Mucosa of descending colon (tissue), 3 donors: ENCODE measurements at regions not wholly inside any gene's neighbourhood (a gene's known extent, or its start where the extent isn't known, plus 50 kb on each side); places are given as distances from the start of the nearest gene placed in this dataset.

Experiments used
- ATAC-seq: fragments of 200-7000 bp; cut with Tn5 transposase; one replicate; pipeline ENCODE4 v1.9.1; 2020; ENCODE audit warnings: mild to moderate bottlenecking, moderate library complexity
- DNase-seq, 3 donors: peaks; one replicate each; pipeline ENCODE4 v3.0.0-alpha.2; 2020
- H3K36me3 ChIP-seq: fragments of 200-600 bp; one replicate; pipeline ENCODE4 v1.8.0; 2021; ENCODE audit warnings: low read depth, mild to moderate bottlenecking
- H3K4me1 ChIP-seq: fragments of 200-600 bp; one replicate; pipeline ENCODE4 v1.8.0; 2021; ENCODE audit warnings: low read depth, mild to moderate bottlenecking
- H3K4me3 ChIP-seq: fragments of 200-600 bp; one replicate; pipeline ENCODE4 v1.8.0; 2021; ENCODE audit warnings: mild to moderate bottlenecking
- H3K9me3 ChIP-seq: fragments of 200-600 bp; one replicate; pipeline ENCODE4 v1.8.0; 2021; ENCODE audit warnings: mild to moderate bottlenecking
- intact Hi-C, 2 donors: fragments of 100-400 bp; cut with DNase I in 1 of 2; cut with micrococcal nuclease in 1 of 2; formaldehyde crosslinking; loops; one replicate each; pipeline versions ENCODE4 v1.11.0 to v1.11.1; 2022; cut with DNase I, micrococcal nuclease
- TF ChIP-seq, protein P1 (sequence below): fragments of 200-600 bp; IDR thresholded peaks from one replicate; pipeline ENCODE4 v1.8.0; 2022; ENCODE audit warnings: antibody characterized with exemption, mild to moderate bottlenecking
- donor health status: DM: no; HTN: no; CAD: no; lungs with moderate emphysema.
- donor health status: DM: no; HTN: no; CAD: no.
- donor health status: DM: no; HTN: yes; CAD: no.

DNA sequence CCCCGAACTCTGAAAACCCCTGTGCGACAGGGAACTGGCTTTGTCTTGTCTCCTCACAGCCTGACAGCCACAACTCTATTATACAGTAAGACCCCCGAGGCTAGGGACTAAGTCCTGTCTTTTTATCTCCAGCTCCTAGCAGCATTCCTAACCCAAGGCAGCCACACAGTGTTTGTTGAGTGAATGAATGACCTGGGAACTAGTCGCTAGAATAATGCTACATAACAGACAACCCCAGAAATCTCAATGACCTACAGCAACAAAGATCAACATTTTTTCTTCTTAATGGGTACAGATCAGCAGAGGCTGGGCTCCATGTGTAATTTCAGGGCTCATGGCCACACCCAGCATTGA is 71.4 kb upstream of the TNRC6C start:
- H3K36me3 ChIP-seq = no peaks in the 10 kb centered on the region
- H3K4me1 ChIP-seq = peaks cover 12% of the 10 kb centered on the region
- intact Hi-C loops = no loop called here
- TF ChIP-seq, protein P1, sequence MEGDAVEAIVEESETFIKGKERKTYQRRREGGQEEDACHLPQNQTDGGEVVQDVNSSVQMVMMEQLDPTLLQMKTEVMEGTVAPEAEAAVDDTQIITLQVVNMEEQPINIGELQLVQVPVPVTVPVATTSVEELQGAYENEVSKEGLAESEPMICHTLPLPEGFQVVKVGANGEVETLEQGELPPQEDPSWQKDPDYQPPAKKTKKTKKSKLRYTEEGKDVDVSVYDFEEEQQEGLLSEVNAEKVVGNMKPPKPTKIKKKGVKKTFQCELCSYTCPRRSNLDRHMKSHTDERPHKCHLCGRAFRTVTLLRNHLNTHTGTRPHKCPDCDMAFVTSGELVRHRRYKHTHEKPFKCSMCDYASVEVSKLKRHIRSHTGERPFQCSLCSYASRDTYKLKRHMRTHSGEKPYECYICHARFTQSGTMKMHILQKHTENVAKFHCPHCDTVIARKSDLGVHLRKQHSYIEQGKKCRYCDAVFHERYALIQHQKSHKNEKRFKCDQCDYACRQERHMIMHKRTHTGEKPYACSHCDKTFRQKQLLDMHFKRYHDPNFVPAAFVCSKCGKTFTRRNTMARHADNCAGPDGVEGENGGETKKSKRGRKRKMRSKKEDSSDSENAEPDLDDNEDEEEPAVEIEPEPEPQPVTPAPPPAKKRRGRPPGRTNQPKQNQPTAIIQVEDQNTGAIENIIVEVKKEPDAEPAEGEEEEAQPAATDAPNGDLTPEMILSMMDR = no peak
- DNase-seq = no peak
- ATAC-seq = no peak
- H3K9me3 ChIP-seq = no peaks in the 10 kb centered on the region
- no peak overlapping the region for H3K4me3 ChIP-seq

DNA sequence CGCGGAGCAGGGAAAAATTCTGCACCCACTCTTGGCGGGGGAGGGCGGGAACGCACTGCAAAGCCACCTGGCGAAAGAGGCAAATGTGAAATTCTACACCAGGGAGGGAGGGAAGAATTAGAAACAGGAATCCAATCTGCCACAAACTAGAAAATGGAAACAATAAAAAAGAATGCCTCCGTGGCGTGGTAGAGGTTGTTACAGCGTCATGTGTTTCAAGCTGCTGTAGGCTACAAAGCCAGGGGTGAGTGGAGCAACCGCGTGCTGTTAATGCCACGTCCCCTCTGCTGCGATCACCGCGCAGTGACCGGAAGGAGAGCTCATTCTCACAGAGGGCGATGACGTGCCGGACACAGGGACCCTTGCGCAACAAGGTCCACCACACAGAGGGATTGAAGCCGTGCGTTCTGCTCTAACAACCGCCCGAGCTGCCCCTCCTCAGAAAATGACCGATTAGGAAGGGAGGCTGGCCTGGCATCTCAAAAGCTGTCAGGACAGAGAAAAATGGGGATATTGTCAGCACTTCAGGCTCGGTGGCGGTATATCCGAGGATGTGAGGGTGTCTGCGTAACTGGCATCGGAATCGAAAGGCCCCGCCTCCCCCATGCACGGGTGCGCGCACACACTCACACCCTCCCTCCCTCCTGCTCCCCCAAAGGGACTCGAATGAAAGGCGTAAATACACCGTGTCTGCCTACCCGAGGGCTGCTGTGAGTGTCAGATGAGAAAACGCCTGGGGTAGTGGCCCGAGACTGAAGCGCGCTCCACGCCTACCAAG is 70.8 kb upstream of the TNRC6C start:
- intact Hi-C loops = no loop called here
- DNase-seq (peak; percentile 58 to 87 (median 63)), ATAC-seq (peak; percentile 81)
- Histone ChIP-seq H3K4me3 (no peak overlapping the region), H3K36me3 (no peaks in the 10 kb centered on the region), H3K4me1 (peaks cover 8% of the 10 kb centered on the region), H3K9me3 (no peaks in the 10 kb centered on the region)
- TF ChIP-seq, protein P1 = no peak

DNA sequence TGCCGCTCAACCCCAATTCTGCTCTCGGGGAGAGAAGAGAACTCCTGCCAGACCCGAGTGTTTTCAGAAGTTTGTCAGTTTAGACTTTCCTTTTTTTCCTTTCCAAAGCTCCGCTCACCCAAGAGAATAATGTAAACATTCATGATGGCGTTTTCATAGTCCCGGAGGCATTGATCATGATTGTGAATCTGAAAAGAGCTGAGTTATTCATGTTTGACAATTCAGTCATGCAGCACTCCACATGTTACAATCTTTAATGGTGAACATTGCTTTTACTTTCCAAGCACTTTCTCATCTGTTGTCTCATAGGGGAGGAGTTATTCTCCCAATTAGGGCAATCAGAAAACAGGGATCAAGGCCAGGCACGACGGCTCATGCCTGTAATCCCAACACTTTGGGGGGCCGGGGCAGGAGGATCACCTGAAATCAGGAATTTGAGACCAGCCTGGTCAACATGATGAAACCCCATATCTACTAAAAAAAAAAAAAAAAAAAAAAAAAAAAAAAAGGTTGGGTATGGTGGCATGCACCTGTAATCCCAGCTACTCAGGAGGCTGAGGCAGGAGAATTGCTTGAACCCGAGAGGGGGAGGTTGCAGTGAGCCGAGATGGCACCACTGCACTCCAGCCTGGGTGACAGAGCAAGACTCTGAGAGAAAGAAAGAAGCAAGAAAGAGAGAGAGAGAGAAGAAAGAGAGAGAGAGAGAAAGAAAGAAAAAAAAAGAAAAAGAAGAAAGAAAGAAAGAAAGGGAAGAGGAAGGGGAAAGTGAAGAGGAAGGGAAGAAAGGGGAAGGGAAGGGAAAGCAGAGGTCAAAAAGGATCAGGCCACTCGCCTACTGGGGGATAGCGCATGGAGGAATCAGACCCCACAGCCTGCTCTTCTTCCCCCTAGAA is 70.0 kb upstream of the TNRC6C start:
- H3K9me3 ChIP-seq = no peaks in the 10 kb centered on the region
- H3K4me3 ChIP-seq = no peak overlapping the region
- TF ChIP-seq, protein P1 = no peak
- ATAC-seq = no peak
- intact Hi-C loops = no loop called here
- no peak for DNase-seq
- peaks cover 8% of the 10 kb centered on the region for H3K4me1 ChIP-seq
- H3K36me3 ChIP-seq = no peaks in the 10 kb centered on the region

DNA sequence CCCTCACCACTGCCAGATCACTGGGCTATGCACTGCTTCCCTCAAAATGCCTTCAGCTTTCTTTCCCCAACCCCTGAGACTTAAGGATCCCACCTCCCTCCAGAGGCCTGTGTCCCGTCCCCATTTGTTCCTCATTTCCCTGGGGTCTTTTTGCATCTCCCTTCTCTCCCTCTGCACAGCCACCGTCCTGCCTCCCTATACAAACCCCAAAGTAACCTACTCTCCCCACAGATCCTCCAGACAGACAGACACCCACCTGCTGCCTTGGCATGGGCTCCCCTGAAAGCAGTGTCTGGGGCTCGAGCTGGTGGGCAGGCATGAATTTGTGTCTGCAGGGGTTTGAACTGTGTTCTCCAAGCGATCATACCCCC is 69.4 kb upstream of the TNRC6C start:
- H3K4me3 ChIP-seq = no peak overlapping the region
- DNase-seq (no peak), ATAC-seq (no peak)
- no peaks in the 10 kb centered on the region for H3K9me3 ChIP-seq
- H3K36me3 ChIP-seq = no peaks in the 10 kb centered on the region
- H3K4me1 ChIP-seq = peaks cover 8% of the 10 kb centered on the region
- TF ChIP-seq, protein P1 = no peak
- intact Hi-C loops = no loop called here

DNA sequence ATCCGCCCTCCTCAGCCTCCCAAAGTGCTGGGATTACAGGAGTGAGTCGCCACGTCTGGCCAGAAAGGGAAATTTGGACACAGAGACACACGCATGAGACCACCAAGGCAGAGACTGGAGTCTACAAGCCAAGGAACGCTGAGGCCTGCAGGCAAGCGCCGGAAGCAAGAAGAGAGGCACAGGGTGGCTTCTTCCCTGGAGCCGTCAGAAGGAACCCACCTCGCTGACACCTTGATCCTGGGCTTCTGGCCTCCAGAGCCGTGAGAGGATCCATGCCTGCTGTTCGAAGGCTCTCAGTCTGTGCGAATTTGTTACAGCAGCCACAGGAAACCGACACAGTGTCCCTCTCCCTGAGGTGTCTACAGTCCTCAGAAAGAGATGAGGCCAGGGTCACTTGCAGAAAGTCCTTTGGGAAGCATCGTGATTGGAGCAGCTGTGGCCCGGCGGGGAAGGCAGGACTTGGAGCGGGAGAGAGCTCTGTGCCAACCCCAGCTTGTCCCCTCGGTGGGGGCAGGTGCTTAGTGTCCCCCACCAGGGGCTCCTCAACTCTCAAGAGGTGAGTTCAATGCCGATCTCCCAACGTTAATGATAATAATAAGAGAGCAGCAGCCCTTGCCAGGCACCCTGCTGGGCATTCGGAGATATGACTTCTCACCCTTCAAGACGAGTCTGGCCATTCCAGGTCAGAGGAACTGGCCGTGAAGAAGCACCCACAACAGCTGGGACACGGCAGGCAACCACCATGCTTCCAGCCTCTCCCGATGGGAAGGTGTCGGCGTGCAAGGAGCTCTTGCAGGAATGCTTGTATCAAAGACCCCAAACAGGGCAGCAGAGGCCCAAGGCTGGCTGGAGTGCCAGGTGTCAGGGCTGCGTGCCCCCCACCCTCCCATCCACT is 68.4 kb upstream of the TNRC6C start:
- H3K4me3 ChIP-seq = no peak overlapping the region
- no peak for ATAC-seq
- intact Hi-C loops = no loop called here
- H3K4me1 ChIP-seq = peaks cover 8% of the 10 kb centered on the region
- H3K9me3 ChIP-seq = no peaks in the 10 kb centered on the region
- H3K36me3 ChIP-seq = no peaks in the 10 kb centered on the region
- TF ChIP-seq, protein P1 = no peak
- no peak for DNase-seq
